ENCODE measurements at regions not wholly inside any gene's neighbourhood (a gene's known extent, or its start where the extent isn't known, plus 50 kb on each side); places are given as distances from the start of the nearest gene placed in this dataset.

GRCh38 chr15:98025237-98025636 is 64.7 kb downstream of the ARRDC4 start:
- no peak for DNase-seq (ENCODE audit: low spot score)
- intact Hi-C loops (cut with DNase I), result no loop called here

GRCh38 chr15:98034731-98035130 is 74.2 kb downstream of the ARRDC4 start:
- no peak for DNase-seq (ENCODE audit: low spot score)
- intact Hi-C loops (cut with DNase I), result no loop called here

- intact Hi-C loops (cut with DNase I), result no loop called here
- DNase-seq (ENCODE audit: low spot score), result no peak
Measured at GRCh38 chr15:98035134-98035533, 74.6 kb downstream of the ARRDC4 start.

- intact Hi-C loops (cut with DNase I), result no loop called here
- no peak for DNase-seq (ENCODE audit: low spot score)
Measured at GRCh38 chr15:98035577-98036010, 75.1 kb downstream of the ARRDC4 start.

- no peak for DNase-seq (ENCODE audit: low spot score)
- intact Hi-C loops (cut with DNase I), result no loop called here
Measured at GRCh38 chr15:98039596-98039995, 79.1 kb downstream of the ARRDC4 start.

GRCh38 chr15:98040146-98040545 is 79.6 kb downstream of the ARRDC4 start:
- intact Hi-C loops (cut with DNase I), result no loop called here
- no peak for DNase-seq (ENCODE audit: low spot score)

- intact Hi-C loops (cut with DNase I), result no loop called here
- no peak for DNase-seq (ENCODE audit: low spot score)
Measured at GRCh38 chr15:98043160-98044014, 82.9 kb downstream of the ARRDC4 start.

GRCh38 chr15:98051734-98052133 is 91.2 kb downstream of the ARRDC4 start:
- intact Hi-C loops (cut with DNase I), result no loop called here
- DNase-seq (ENCODE audit: low spot score), result no peak

GRCh38 chr15:98057453-98057852 is 97.0 kb downstream of the ARRDC4 start:
- intact Hi-C loops (cut with DNase I), result no loop called here
- DNase-seq (ENCODE audit: low spot score), result no peak

GRCh38 chr15:98062869-98063268 is 102.4 kb downstream of the ARRDC4 start:
- intact Hi-C loops (cut with DNase I), result no loop called here
- DNase-seq (ENCODE audit: low spot score), result no peak

- intact Hi-C loops (cut with DNase I), result no loop called here
- no peak for DNase-seq (ENCODE audit: low spot score)
Measured at GRCh38 chr15:98063315-98063714, 102.8 kb downstream of the ARRDC4 start.

- DNase-seq (ENCODE audit: low spot score), result no peak
- intact Hi-C loops (cut with DNase I), result no loop called here
Measured at GRCh38 chr15:98063871-98064270, 103.4 kb downstream of the ARRDC4 start.

GRCh38 chr15:98067339-98067738 is 106.8 kb downstream of the ARRDC4 start:
- intact Hi-C loops (cut with DNase I), result no loop called here
- DNase-seq (ENCODE audit: low spot score), result no peak

GRCh38 chr15:98069256-98069655 is 108.8 kb downstream of the ARRDC4 start:
- intact Hi-C loops (cut with DNase I), result no loop called here
- DNase-seq (ENCODE audit: low spot score), result no peak

GRCh38 chr15:98070137-98070536 is 109.6 kb downstream of the ARRDC4 start:
- intact Hi-C loops (cut with DNase I), result no loop called here
- no peak for DNase-seq (ENCODE audit: low spot score)

- no peak for DNase-seq (ENCODE audit: low spot score)
- intact Hi-C loops (cut with DNase I), result no loop called here
Measured at GRCh38 chr15:98071786-98072185, 111.3 kb downstream of the ARRDC4 start.

GRCh38 chr15:98075441-98075840 is 114.9 kb downstream of the ARRDC4 start:
- intact Hi-C loops (cut with DNase I), result no loop called here
- no peak for DNase-seq (ENCODE audit: low spot score)

GRCh38 chr15:98076021-98076816 is 115.7 kb downstream of the ARRDC4 start:
- intact Hi-C loops (cut with DNase I), result no loop called here
- peak; percentile 82 for DNase-seq (ENCODE audit: low spot score)

GRCh38 chr15:98077186-98077585 is 116.7 kb downstream of the ARRDC4 start:
- intact Hi-C loops (cut with DNase I), result no loop called here
- no peak for DNase-seq (ENCODE audit: low spot score)

- DNase-seq (ENCODE audit: low spot score), result no peak
- intact Hi-C loops (cut with DNase I), result loop anchor here (5.0 kb wide), 1 partner anchor 128 kb away; no protein-coding TSS in a partner anchor
Measured at GRCh38 chr15:98080791-98081190, 120.3 kb downstream of the ARRDC4 start.

Data from cardiac septum (tissue), 1 donor.